Tibial nerve (tissue), 4 donors: ENCODE measurements at regions not wholly inside any gene's neighbourhood (a gene's known extent, or its start where the extent isn't known, plus 50 kb on each side); places are given as distances from the start of the nearest gene placed in this dataset.

ENCODE experiments used
- DNase-seq, 2 donors: peaks; one replicate each; pipeline ENCODE4 v3.0.0-alpha.2; 2019; ENCODE audit warnings: low spot score in 2 of 2
- H3K27ac ChIP-seq, 4 donors: fragments of 200-600 bp; sonication (generic) in 3 of 4; one replicate each; pipeline ENCODE4 v1.5.1; 2017 to 2019; ENCODE audit warnings: mild to moderate bottlenecking in 1 of 4
- H3K27me3 ChIP-seq, 2 donors: fragments of 200-600 bp; sonication (generic) in 1 of 2; one replicate each; pipeline versions ENCODE4 v1.5.1 to v1.6.0; 2017 to 2019
- H3K36me3 ChIP-seq, 3 donors: fragments of 200-600 bp; sonication (generic); one replicate each; pipeline ENCODE4 v1.5.1; 2018 to 2019
- H3K4me1 ChIP-seq, 4 donors: fragments of 200-600 bp; sonication (generic) in 3 of 4; one replicate each; pipeline ENCODE4 v1.5.1; 2017 to 2019
- H3K4me3 ChIP-seq, 4 donors: fragments of 200-600 bp; sonication (generic) in 3 of 4; one replicate each; pipeline ENCODE4 v1.5.1; 2017 to 2019; ENCODE audit warnings: mild to moderate bottlenecking in 1 of 4, moderate library complexity in 1 of 4
- H3K9me3 ChIP-seq, 4 donors: fragments of 200-600 bp; sonication (generic) in 3 of 4; one replicate each; pipeline ENCODE4 v1.5.1; 2017 to 2019
- CTCF ChIP-seq, 5 experiments: fragments of 200-600 bp in 3 of 5; fragments of 450-650 bp in 2 of 5; sonication (generic) in 3 of 5; IDR thresholded peaks; one replicate each; pipeline ENCODE4 v1.5.1; 2016 to 2019; ENCODE audit warnings: antibody characterized with exemption in 5 of 5, mild to moderate bottlenecking in 3 of 5, moderate library complexity in 2 of 5
- EP300 ChIP-seq, 2 donors: sonication (generic); formaldehyde crosslinking; IDR thresholded peaks; one replicate each; pipeline ENCODE4 v1.6.1; 2017; ENCODE audit warnings: antibody characterized with exemption in 2 of 2, mild to moderate bottlenecking in 1 of 2
- POLR2A ChIP-seq, 2 donors: fragments of 450-650 bp; IDR thresholded peaks; one replicate each; pipeline ENCODE4 v1.6.1; 2017; ENCODE audit warnings: antibody characterized with exemption in 2 of 2, mild to moderate bottlenecking in 2 of 2, moderate library complexity in 2 of 2
- WGBS, 2 donors: methylation state at CpG; one replicate each; pipeline ENCODE4 v1.1.5; 2018; 5-methylcytosine and 5-hydroxymethylcytosine counted together

- 72 to 83% methylated on average over 7 of the region's 7 CpGs for WGBS, 2 donors
- DNase-seq = no peak
- Histone ChIP-seq H3K27me3 (no peaks in the 10 kb centered on the region), H3K4me3 (no peak overlapping the region), H3K4me1 (peaks cover 0 to 25% (median 8%) of the 10 kb centered on the region in 4 donors), H3K27ac (peak overlapping the region in 1 of 4 donors; percentile 62), H3K36me3 (no peaks in the 10 kb centered on the region), H3K9me3 (no peaks in the 10 kb centered on the region)
- no peak for TF ChIP-seq POLR2A (IDR thresholded peaks at IDR 0.05)
- TF ChIP-seq EP300 (IDR thresholded peaks at IDR 0.05) = peak in 1 of 2 donors; percentile 41
- TF ChIP-seq CTCF (IDR thresholded peaks at IDR 0.05) = no peak
Observed at GRCh38 chr18:21162786-21163185, 51.2 kb upstream of the ROCK1 start.

DNA sequence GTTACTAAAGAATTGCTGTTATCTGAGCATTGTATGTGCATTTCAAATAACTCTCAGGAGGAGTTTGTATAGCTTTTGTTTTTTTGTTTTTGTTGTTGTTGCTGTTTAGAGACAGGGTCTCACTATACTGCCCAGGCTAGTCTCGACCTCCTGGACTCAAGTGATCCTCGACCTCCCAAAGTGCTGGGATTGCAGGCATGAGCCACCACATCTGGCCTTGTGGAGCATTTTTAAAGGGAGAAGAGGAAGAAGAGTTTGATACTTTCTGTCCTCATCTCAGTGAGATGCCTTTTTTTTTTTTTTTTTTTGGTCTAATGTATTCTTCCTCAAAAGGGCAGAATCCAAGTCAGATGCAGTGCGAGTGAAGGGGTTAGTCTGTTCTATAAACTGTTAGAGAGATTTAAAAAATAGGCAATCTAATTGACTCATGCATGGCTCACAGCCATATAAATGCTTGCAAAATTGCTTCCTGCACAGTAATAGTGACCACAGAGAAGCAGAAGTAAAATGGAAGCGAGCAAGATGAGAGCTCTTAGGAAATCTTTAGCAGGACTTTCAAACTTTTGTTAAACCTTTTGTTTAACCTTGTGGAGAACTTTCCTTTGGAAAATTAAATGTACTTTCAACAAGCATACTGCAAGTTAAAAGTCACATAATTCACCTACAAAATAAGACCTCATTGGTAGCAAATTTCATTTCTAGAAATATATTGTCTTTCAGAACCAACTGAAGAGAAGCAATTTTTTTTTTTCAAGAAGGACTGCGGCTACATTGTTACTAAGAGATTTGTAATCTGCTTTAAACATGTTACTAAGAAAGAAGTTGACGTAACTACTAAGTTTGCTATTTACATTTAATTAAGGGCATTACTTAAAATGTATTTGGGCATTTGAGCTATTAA is 52.3 kb upstream of the ROCK1 start:
- Histone ChIP-seq H3K4me1 (peaks cover 0 to 25% (median 8%) of the 10 kb centered on the region in 4 donors), H3K27ac (peak overlapping the region in 2 of 4 donors; percentile 20 to 62), H3K36me3 (no peaks in the 10 kb centered on the region), H3K9me3 (no peaks in the 10 kb centered on the region), H3K4me3 (no peak overlapping the region), H3K27me3 (no peaks in the 10 kb centered on the region)
- peak in 1 of 2 donors; percentile 57 for DNase-seq
- TF ChIP-seq POLR2A (IDR thresholded peaks at IDR 0.05) (no peak), EP300 (IDR thresholded peaks at IDR 0.05) (peak; percentile 17 to 63)
- WGBS, 2 donors = 45 to 61% methylated on average over 6 of the region's 6 CpGs

GRCh38 chr18:21164548-21165095 is 53.0 kb upstream of the ROCK1 start:
- Histone ChIP-seq H3K4me1 (peaks cover 0 to 25% (median 8%) of the 10 kb centered on the region in 4 donors), H3K27ac (no peak overlapping the region), H3K9me3 (no peaks in the 10 kb centered on the region), H3K36me3 (no peaks in the 10 kb centered on the region), H3K4me3 (no peak overlapping the region), H3K27me3 (no peaks in the 10 kb centered on the region)
- no peak for DNase-seq
- TF ChIP-seq EP300 (IDR thresholded peaks at IDR 0.05) = no peak
- no peak for TF ChIP-seq POLR2A (IDR thresholded peaks at IDR 0.05)
- WGBS, 2 donors = 67 to 71% methylated on average over 2 of the region's 2 CpGs

- Histone ChIP-seq H3K27ac (no peak overlapping the region), H3K36me3 (no peaks in the 10 kb centered on the region), H3K27me3 (no peaks in the 10 kb centered on the region), H3K4me3 (no peak overlapping the region), H3K9me3 (no peaks in the 10 kb centered on the region), H3K4me1 (peaks cover 0 to 18% (median 7%) of the 10 kb centered on the region in 4 donors)
- TF ChIP-seq EP300 (IDR thresholded peaks at IDR 0.05) (no peak), CTCF (IDR thresholded peaks at IDR 0.05) (no peak), POLR2A (IDR thresholded peaks at IDR 0.05) (no peak)
- no peak for DNase-seq
- WGBS, 2 donors = 24 to 25% methylated on average over 1 of the region's 1 CpG
Observed at GRCh38 chr18:21167641-21168377, 56.2 kb upstream of the ROCK1 start.

- no peak overlapping the region for H3K27ac ChIP-seq
- 72 to 85% methylated on average over 2 of the region's 2 CpGs for WGBS, 2 donors
- no peaks in the 10 kb centered on the region for H3K27me3 ChIP-seq
- peaks cover 0 to 15% (median 4%) of the 10 kb centered on the region in 4 donors for H3K4me1 ChIP-seq
- TF ChIP-seq POLR2A (IDR thresholded peaks at IDR 0.05) = no peak
- no peaks in the 10 kb centered on the region for H3K36me3 ChIP-seq
- H3K9me3 ChIP-seq = no peaks in the 10 kb centered on the region
- no peak overlapping the region for H3K4me3 ChIP-seq
- DNase-seq = no peak
Observed at GRCh38 chr18:21168880-21169279, 57.3 kb upstream of the ROCK1 start.

GRCh38 chr18:21177822-21178221 is 64.2 kb upstream of the GREB1L start:
- no peak for DNase-seq
- 78 to 84% methylated on average over 6 of the region's 6 CpGs for WGBS, 2 donors
- Histone ChIP-seq H3K4me1 (peaks cover 0 to 6% (median 0%) of the 10 kb centered on the region in 4 donors), H3K27ac (no peak overlapping the region), H3K36me3 (no peaks in the 10 kb centered on the region), H3K27me3 (no peaks in the 10 kb centered on the region), H3K4me3 (no peak overlapping the region), H3K9me3 (no peaks in the 10 kb centered on the region)
- TF ChIP-seq EP300 (IDR thresholded peaks at IDR 0.05) (no peak), POLR2A (IDR thresholded peaks at IDR 0.05) (no peak), CTCF (IDR thresholded peaks at IDR 0.05) (no peak)
